Naive thymus-derived CD4-positive, alpha-beta T cell (primary cell): ENCODE measurements at regions not wholly inside any gene's neighbourhood (a gene's known extent, or its start where the extent isn't known, plus 50 kb on each side); places are given as distances from the start of the nearest gene placed in this dataset.

Experiments
- ATAC-seq: fragments of 150-1000 bp; cut with Tn5 transposase; 2 replicates; pipeline ENCODE4 v1.10.0; 2021; ENCODE audit warnings: mild to moderate bottlenecking, moderate library complexity
- CTCF ChIA-PET: fragments of 350-600 bp; sonication (Branson Sonifier 250); formaldehyde crosslinking; loops from one replicate; lab custom pipeline; 2021; ENCODE audit warnings: antibody characterized with exemption; lab: Charles Lee
- POLR2A ChIA-PET: fragments of 350-600 bp; sonication (Branson Sonifier 250); formaldehyde crosslinking; loops from one replicate; lab custom pipeline; 2021; ENCODE audit warnings: antibody characterized with exemption, inconsistent platforms; lab: Charles Lee
- DNase-seq, 9 donors: peaks; one replicate each; pipeline versions ENCODE4 v3.0.0 to v3.0.0-alpha.2; 2020 to 2022; ENCODE audit warnings: mixed read lengths in 1 of 9
- H3K27ac ChIP-seq: one replicate; pipeline ENCODE4 v1.7.0; 2013; ENCODE audit warnings: mild to moderate bottlenecking, low read depth, low read length, moderate library complexity
- H3K27me3 ChIP-seq, 2 donors: one replicate each; pipeline ENCODE4 v1.7.0; 2013; ENCODE audit warnings: low read length in 2 of 2, mild to moderate bottlenecking in 2 of 2, moderate library complexity in 2 of 2; ENCODE audit not compliant: control insufficient read depth in 2 of 2, insufficient read depth in 2 of 2
- H3K36me3 ChIP-seq, 3 experiments: 1 replicate in 2 of 3; 2 replicates in 1 of 3; pipeline ENCODE4 v1.7.0; 2013; ENCODE audit warnings: low read length in 3 of 3, mild to moderate bottlenecking in 3 of 3, moderate library complexity in 1 of 3; ENCODE audit not compliant: insufficient read depth in 3 of 3, control insufficient read depth in 2 of 3
- H3K4me1 ChIP-seq, 2 donors: one replicate each; pipeline ENCODE4 v1.7.0; 2013; ENCODE audit warnings: low read length in 2 of 2, mild to moderate bottlenecking in 2 of 2, moderate library complexity in 1 of 2; ENCODE audit not compliant: control insufficient read depth in 2 of 2, insufficient read depth in 2 of 2
- H3K4me3 ChIP-seq: 2 replicates; pipeline ENCODE4 v1.7.0; 2013; ENCODE audit warnings: mild to moderate bottlenecking, low read length
- H3K9me3 ChIP-seq, 3 experiments: 1 replicate in 2 of 3; 2 replicates in 1 of 3; pipeline ENCODE4 v1.7.0; 2013; ENCODE audit warnings: low read length in 3 of 3; ENCODE audit not compliant: control insufficient read depth in 2 of 3
- H3K27ac Mint-ChIP-seq, 9 donors: one replicate each; pipeline ENCODE4 v1.8.0; 2020 to 2022; ENCODE audit warnings: mixed read lengths in 9 of 9, mild to moderate bottlenecking in 8 of 9, moderate library complexity in 5 of 9, inconsistent platforms in 2 of 9
- H3K27me3 Mint-ChIP-seq, 5 donors: one replicate each; pipeline ENCODE4 v1.8.0; 2021 to 2022; ENCODE audit warnings: mixed read lengths in 5 of 5, mild to moderate bottlenecking in 1 of 5
- H3K36me3 Mint-ChIP-seq, 5 donors: one replicate each; pipeline ENCODE4 v1.8.0; 2020 to 2022; ENCODE audit warnings: mixed read lengths in 5 of 5, mild to moderate bottlenecking in 3 of 5, inconsistent platforms in 1 of 5
- H3K4me1 Mint-ChIP-seq, 7 donors: one replicate each; pipeline ENCODE4 v1.8.0; 2020 to 2022; ENCODE audit warnings: mixed read lengths in 7 of 7, mild to moderate bottlenecking in 3 of 7, inconsistent platforms in 1 of 7
- H3K4me3 Mint-ChIP-seq, 10 donors: one replicate each; pipeline ENCODE4 v1.8.0; 2020 to 2022; ENCODE audit warnings: mild to moderate bottlenecking in 10 of 10, mixed read lengths in 10 of 10, moderate library complexity in 6 of 10, inconsistent platforms in 2 of 10
- H3K9me3 Mint-ChIP-seq, 11 donors: one replicate each; pipeline ENCODE4 v1.8.0; 2020 to 2022; ENCODE audit warnings: mixed read lengths in 11 of 11, mild to moderate bottlenecking in 4 of 11, inconsistent platforms in 1 of 11, moderate library complexity in 1 of 11
- intact Hi-C, 2 donors: fragments of 100-400 bp; cut with micrococcal nuclease; formaldehyde crosslinking; loops; one replicate each; pipeline ENCODE4 v1.15.1; 2023

- ATAC-seq = no peak
- Histone ChIP-seq H3K9me3 (no peaks in the 10 kb centered on the region), H3K4me1 (no peaks in the 10 kb centered on the region), H3K36me3 (no peaks in the 10 kb centered on the region), H3K4me3 (no peak overlapping the region), H3K27me3 (no peaks in the 10 kb centered on the region), H3K27ac (no peak overlapping the region)
- H3K36me3 Mint-ChIP-seq = no peaks in the 10 kb centered on the region
- DNase-seq = no peak
- no peaks in the 10 kb centered on the region for H3K4me1 Mint-ChIP-seq
- H3K9me3 Mint-ChIP-seq = peaks cover 0 to 2% (median 0%) of the 10 kb centered on the region in 11 donors
- no peak overlapping the region for H3K4me3 Mint-ChIP-seq
- no peak overlapping the region for H3K27ac Mint-ChIP-seq
- POLR2A ChIA-PET = no interaction called here
- intact Hi-C loops = no loop called here
- CTCF ChIA-PET = no interaction called here
- H3K27me3 Mint-ChIP-seq = peaks cover 0 to 8% (median 0%) of the 10 kb centered on the region in 5 donors
These were observed 428.8 kb downstream of the ZNF521 start for GRCh38 chr18:24923138-24923537.

- Histone ChIP-seq H3K9me3 (no peaks in the 10 kb centered on the region), H3K4me3 (no peak overlapping the region), H3K27me3 (no peaks in the 10 kb centered on the region), H3K4me1 (no peaks in the 10 kb centered on the region), H3K27ac (no peak overlapping the region), H3K36me3 (no peaks in the 10 kb centered on the region)
- DNase-seq = no peak
- H3K4me3 Mint-ChIP-seq = no peak overlapping the region
- H3K27ac Mint-ChIP-seq = no peak overlapping the region
- H3K9me3 Mint-ChIP-seq = peaks cover 0 to 2% (median 0%) of the 10 kb centered on the region in 11 donors
- no peak for ATAC-seq
- no peaks in the 10 kb centered on the region for H3K36me3 Mint-ChIP-seq
- ChIA-PET POLR2A (no interaction called here), CTCF (no interaction called here)
- no peaks in the 10 kb centered on the region for H3K4me1 Mint-ChIP-seq
- H3K27me3 Mint-ChIP-seq = peaks cover 0 to 8% (median 0%) of the 10 kb centered on the region in 5 donors
- intact Hi-C loops = no loop called here
These were observed 427.8 kb downstream of the ZNF521 start for GRCh38 chr18:24924066-24924716.

- Histone ChIP-seq H3K36me3 (no peaks in the 10 kb centered on the region), H3K27ac (no peak overlapping the region), H3K9me3 (no peaks in the 10 kb centered on the region), H3K4me3 (no peak overlapping the region), H3K4me1 (no peaks in the 10 kb centered on the region), H3K27me3 (no peaks in the 10 kb centered on the region)
- ATAC-seq = no peak
- Mint-ChIP-seq H3K4me1 (no peaks in the 10 kb centered on the region), H3K9me3 (peaks cover 0 to 4% (median 0%) of the 10 kb centered on the region in 11 donors), H3K27me3 (peaks cover 0 to 13% (median 0%) of the 10 kb centered on the region in 5 donors), H3K4me3 (no peak overlapping the region), H3K27ac (no peak overlapping the region), H3K36me3 (no peaks in the 10 kb centered on the region)
- intact Hi-C loops = no loop called here
- no peak for DNase-seq
- POLR2A ChIA-PET = no interaction called here
- CTCF ChIA-PET = no interaction called here
These were observed 425.3 kb downstream of the ZNF521 start for GRCh38 chr18:24926649-24927048.

- peaks cover 0 to 4% (median 0%) of the 10 kb centered on the region in 11 donors for H3K9me3 Mint-ChIP-seq
These were observed 423.6 kb downstream of the ZNF521 start for GRCh38 chr18:24928301-24928878.

GRCh38 chr18:24930478-24930877 is 421.5 kb downstream of the ZNF521 start:
- no peak overlapping the region for H3K27ac ChIP-seq
- no peaks in the 10 kb centered on the region for H3K36me3 ChIP-seq
- no peaks in the 10 kb centered on the region for H3K9me3 ChIP-seq
- no peaks in the 10 kb centered on the region for H3K4me1 ChIP-seq
- Mint-ChIP-seq H3K9me3 (peaks cover 0 to 4% (median 0%) of the 10 kb centered on the region in 11 donors), H3K4me3 (no peak overlapping the region), H3K36me3 (no peaks in the 10 kb centered on the region), H3K27ac (no peak overlapping the region), H3K4me1 (no peaks in the 10 kb centered on the region), H3K27me3 (peaks cover 0 to 13% (median 0%) of the 10 kb centered on the region in 5 donors)
- ChIA-PET CTCF (no interaction called here), POLR2A (no interaction called here)
- no peaks in the 10 kb centered on the region for H3K27me3 ChIP-seq
- intact Hi-C loops = no loop called here
- ATAC-seq (no peak), DNase-seq (no peak)
- no peak overlapping the region for H3K4me3 ChIP-seq

More at GRCh38 chr18:24928301-24928878, 423.6 kb downstream of the ZNF521 start:
- ATAC-seq (no peak), DNase-seq (no peak)
- Histone ChIP-seq H3K36me3 (no peaks in the 10 kb centered on the region), H3K4me1 (no peaks in the 10 kb centered on the region), H3K9me3 (no peaks in the 10 kb centered on the region), H3K4me3 (no peak overlapping the region), H3K27ac (no peak overlapping the region), H3K27me3 (no peaks in the 10 kb centered on the region)
- peaks cover 0 to 13% (median 0%) of the 10 kb centered on the region in 5 donors for H3K27me3 Mint-ChIP-seq
- H3K4me3 Mint-ChIP-seq = no peak overlapping the region
- no peaks in the 10 kb centered on the region for H3K36me3 Mint-ChIP-seq
- H3K4me1 Mint-ChIP-seq = no peaks in the 10 kb centered on the region
- no peak overlapping the region for H3K27ac Mint-ChIP-seq
- CTCF ChIA-PET = no interaction called here
- intact Hi-C loops = no loop called here
- POLR2A ChIA-PET = no interaction called here

- H3K4me1 Mint-ChIP-seq = no peaks in the 10 kb centered on the region
- Histone ChIP-seq H3K4me1 (no peaks in the 10 kb centered on the region), H3K36me3 (no peaks in the 10 kb centered on the region), H3K27me3 (no peaks in the 10 kb centered on the region), H3K27ac (no peak overlapping the region), H3K9me3 (no peaks in the 10 kb centered on the region), H3K4me3 (no peak overlapping the region)
- CTCF ChIA-PET = no interaction called here
- POLR2A ChIA-PET = no interaction called here
- intact Hi-C loops = no loop called here
- ATAC-seq = no peak
- H3K9me3 Mint-ChIP-seq = peaks cover 0 to 4% (median 0%) of the 10 kb centered on the region in 11 donors
- no peak for DNase-seq
- H3K36me3 Mint-ChIP-seq = no peaks in the 10 kb centered on the region
- H3K27me3 Mint-ChIP-seq = peaks cover 0 to 13% (median 0%) of the 10 kb centered on the region in 5 donors
- H3K27ac Mint-ChIP-seq = no peak overlapping the region
- H3K4me3 Mint-ChIP-seq = no peak overlapping the region
These were observed 421.0 kb downstream of the ZNF521 start for GRCh38 chr18:24930971-24931370.

GRCh38 chr18:24933345-24933744 is 418.6 kb downstream of the ZNF521 start:
- no peak overlapping the region for H3K4me3 Mint-ChIP-seq
- Histone ChIP-seq H3K27me3 (no peaks in the 10 kb centered on the region), H3K4me3 (no peak overlapping the region), H3K4me1 (no peaks in the 10 kb centered on the region), H3K9me3 (no peaks in the 10 kb centered on the region), H3K27ac (no peak overlapping the region), H3K36me3 (no peaks in the 10 kb centered on the region)
- ATAC-seq (no peak), DNase-seq (no peak)
- H3K36me3 Mint-ChIP-seq = no peaks in the 10 kb centered on the region
- H3K27me3 Mint-ChIP-seq = peaks cover 0 to 5% (median 0%) of the 10 kb centered on the region in 5 donors
- intact Hi-C loops = no loop called here
- no peak overlapping the region for H3K27ac Mint-ChIP-seq
- POLR2A ChIA-PET = no interaction called here
- H3K4me1 Mint-ChIP-seq = no peaks in the 10 kb centered on the region
- CTCF ChIA-PET = no interaction called here
- H3K9me3 Mint-ChIP-seq = peaks cover 0 to 4% (median 0%) of the 10 kb centered on the region in 11 donors
